ENCODE measurements at regions not wholly inside any gene's neighbourhood (a gene's known extent, or its start where the extent isn't known, plus 50 kb on each side); places are given as distances from the start of the nearest gene placed in this dataset.
"Not testable (repeated sequence)": the region's sequence is repeated elsewhere in the genome, so short reads cannot be mapped to it uniquely, and the experiment has no call there.

DNA sequence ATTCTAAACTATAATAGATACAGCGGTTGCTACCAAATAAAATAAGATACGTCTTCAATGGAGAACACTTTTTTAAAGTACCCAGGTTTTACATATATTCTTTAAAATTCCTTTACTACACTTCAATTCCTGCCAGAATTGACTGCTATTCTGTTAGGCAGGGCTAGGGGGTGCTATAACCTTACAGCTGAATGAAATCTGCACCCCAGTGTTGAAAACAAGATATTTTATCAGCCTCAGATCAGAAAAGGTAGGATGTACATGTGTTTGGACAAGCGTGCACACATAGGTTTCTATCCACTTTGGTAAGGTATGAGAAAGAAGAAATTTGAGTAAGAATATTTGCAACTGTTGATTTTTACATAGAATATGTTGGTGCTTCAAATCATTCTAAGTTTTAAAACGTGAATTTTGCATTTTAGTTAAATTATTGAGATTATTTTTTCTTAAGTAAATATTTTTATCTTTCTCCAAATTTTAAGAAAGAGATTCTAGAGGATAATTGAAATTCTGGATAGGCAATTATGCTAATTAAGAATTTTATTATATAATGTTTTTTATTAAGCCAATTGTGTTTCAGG lies 490.8 kb upstream of the ADGRL4 start:
- no peaks in the 10 kb centered on the region for H3K27me3 ChIP-seq (ENCODE audit: low read length)
- H3K9me2 ChIP-seq (replicated peaks; ENCODE audit: insufficient read depth, low read length): no peaks in the 10 kb centered on the region
- H3K36me3 ChIP-seq (ENCODE audit: low read length): no peaks in the 10 kb centered on the region
- H3K4me2 ChIP-seq (ENCODE audit: low read depth, low read length, poor library complexity, severe bottlenecking): no peak overlapping the region
- H3K4me3 ChIP-seq (ENCODE audit: insufficient read depth, low read length, poor library complexity, severe bottlenecking): no peak overlapping the region
- no peaks in the 10 kb centered on the region for H3F3A ChIP-seq (ENCODE audit: insufficient read depth)
- H3K9me3 ChIP-seq (ENCODE audit: insufficient read depth, low read length): no peaks in the 10 kb centered on the region
- H3K9ac ChIP-seq (ENCODE audit: low read length): no peak overlapping the region
- H3K27ac ChIP-seq (ENCODE audit: low read depth, low read length): no peak overlapping the region
- no peaks in the 10 kb centered on the region for H3K79me2 ChIP-seq (ENCODE audit: insufficient read depth, low read length)
- TF ChIP-seq EZH2phosphoT487 (conservative IDR thresholded peaks at IDR 0.05; ENCODE audit: low read length): no peak
- TF ChIP-seq, protein P1, sequence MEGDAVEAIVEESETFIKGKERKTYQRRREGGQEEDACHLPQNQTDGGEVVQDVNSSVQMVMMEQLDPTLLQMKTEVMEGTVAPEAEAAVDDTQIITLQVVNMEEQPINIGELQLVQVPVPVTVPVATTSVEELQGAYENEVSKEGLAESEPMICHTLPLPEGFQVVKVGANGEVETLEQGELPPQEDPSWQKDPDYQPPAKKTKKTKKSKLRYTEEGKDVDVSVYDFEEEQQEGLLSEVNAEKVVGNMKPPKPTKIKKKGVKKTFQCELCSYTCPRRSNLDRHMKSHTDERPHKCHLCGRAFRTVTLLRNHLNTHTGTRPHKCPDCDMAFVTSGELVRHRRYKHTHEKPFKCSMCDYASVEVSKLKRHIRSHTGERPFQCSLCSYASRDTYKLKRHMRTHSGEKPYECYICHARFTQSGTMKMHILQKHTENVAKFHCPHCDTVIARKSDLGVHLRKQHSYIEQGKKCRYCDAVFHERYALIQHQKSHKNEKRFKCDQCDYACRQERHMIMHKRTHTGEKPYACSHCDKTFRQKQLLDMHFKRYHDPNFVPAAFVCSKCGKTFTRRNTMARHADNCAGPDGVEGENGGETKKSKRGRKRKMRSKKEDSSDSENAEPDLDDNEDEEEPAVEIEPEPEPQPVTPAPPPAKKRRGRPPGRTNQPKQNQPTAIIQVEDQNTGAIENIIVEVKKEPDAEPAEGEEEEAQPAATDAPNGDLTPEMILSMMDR (IDR thresholded peaks at IDR 0.05; ENCODE audit: insufficient read depth, low read length, poor library complexity, severe bottlenecking): peak; percentile 84
- H4K20me1 ChIP-seq (ENCODE audit: low read depth, low read length): no peaks in the 10 kb centered on the region
- no peak overlapping the region for H2AFZ ChIP-seq (ENCODE audit: low read depth, low read length, severe bottlenecking)

DNA sequence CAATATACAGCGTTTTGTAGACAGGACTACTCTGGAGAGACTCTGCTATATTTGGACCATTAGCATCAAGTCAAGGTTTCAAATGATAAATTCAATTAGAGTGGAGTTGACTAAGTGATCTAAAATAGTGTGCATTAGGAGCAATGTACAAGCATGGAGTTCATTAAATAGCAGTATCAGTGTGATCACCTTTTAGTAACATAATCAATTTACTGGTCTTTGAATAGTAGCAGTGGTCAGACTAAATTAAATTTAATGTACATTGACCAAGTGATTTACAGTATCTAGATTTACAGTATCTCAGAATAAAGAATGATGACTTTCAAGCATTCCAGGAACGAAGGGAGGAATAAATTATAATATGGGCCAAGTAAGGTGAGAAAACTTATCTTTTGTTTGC lies 489.6 kb upstream of the ADGRL4 start:
- Histone ChIP-seq H3K9me3 (ENCODE audit: insufficient read depth, low read length) (no peaks in the 10 kb centered on the region), H2AFZ (ENCODE audit: low read depth, low read length, severe bottlenecking) (no peak overlapping the region), H3F3A (ENCODE audit: insufficient read depth) (no peaks in the 10 kb centered on the region), H3K4me3 (ENCODE audit: insufficient read depth, low read length, poor library complexity, severe bottlenecking) (no peak overlapping the region), H3K4me2 (ENCODE audit: low read depth, low read length, poor library complexity, severe bottlenecking) (no peak overlapping the region), H3K9me2 (replicated peaks; ENCODE audit: insufficient read depth, low read length) (no peaks in the 10 kb centered on the region), H3K27ac (ENCODE audit: low read depth, low read length) (no peak overlapping the region), H3K79me2 (ENCODE audit: insufficient read depth, low read length) (no peaks in the 10 kb centered on the region), H3K27me3 (ENCODE audit: low read length) (no peaks in the 10 kb centered on the region), H3K9ac (ENCODE audit: low read length) (no peak overlapping the region), H4K20me1 (ENCODE audit: low read depth, low read length) (no peaks in the 10 kb centered on the region), H3K36me3 (ENCODE audit: low read length) (no peaks in the 10 kb centered on the region)
- TF ChIP-seq, protein P1 (IDR thresholded peaks at IDR 0.05; ENCODE audit: insufficient read depth, low read length, poor library complexity, severe bottlenecking): no peak
- TF ChIP-seq EZH2phosphoT487 (conservative IDR thresholded peaks at IDR 0.05; ENCODE audit: low read length): no peak

DNA sequence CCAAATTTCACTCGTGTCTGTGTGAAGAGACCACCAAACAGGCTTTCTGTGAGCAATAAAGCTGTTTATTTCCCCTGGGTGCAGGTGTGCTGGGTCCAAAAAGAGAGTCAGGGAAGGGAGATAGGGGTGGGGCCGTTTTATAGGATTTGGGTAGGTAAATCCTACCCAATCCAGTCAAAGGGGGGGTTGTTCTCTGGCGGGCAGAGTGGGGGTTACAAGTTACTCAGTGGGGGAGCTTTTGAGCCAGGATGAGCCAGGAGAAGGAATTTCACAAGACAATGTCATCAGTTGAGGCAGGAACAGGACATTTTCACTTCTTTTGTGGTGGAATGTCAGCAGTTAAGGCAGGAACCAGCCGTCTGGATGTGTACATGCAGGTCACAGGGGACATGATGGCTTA lies 487.2 kb upstream of the ADGRL4 start:
- H2AFZ ChIP-seq (ENCODE audit: low read depth, low read length, severe bottlenecking); H3K4me3 ChIP-seq (ENCODE audit: insufficient read depth, low read length, poor library complexity, severe bottlenecking); H3K27me3 ChIP-seq (ENCODE audit: low read length); H3K9me2 ChIP-seq (replicated peaks; ENCODE audit: insufficient read depth, low read length); H3K9me3 ChIP-seq (ENCODE audit: insufficient read depth, low read length); H3K9ac ChIP-seq (ENCODE audit: low read length); H3K27ac ChIP-seq (ENCODE audit: low read depth, low read length); H4K20me1 ChIP-seq (ENCODE audit: low read depth, low read length); H3K36me3 ChIP-seq (ENCODE audit: low read length); H3K4me2 ChIP-seq (ENCODE audit: low read depth, low read length, poor library complexity, severe bottlenecking); H3F3A ChIP-seq (ENCODE audit: insufficient read depth); H3K79me2 ChIP-seq (ENCODE audit: insufficient read depth, low read length): not testable (repeated sequence)

DNA sequence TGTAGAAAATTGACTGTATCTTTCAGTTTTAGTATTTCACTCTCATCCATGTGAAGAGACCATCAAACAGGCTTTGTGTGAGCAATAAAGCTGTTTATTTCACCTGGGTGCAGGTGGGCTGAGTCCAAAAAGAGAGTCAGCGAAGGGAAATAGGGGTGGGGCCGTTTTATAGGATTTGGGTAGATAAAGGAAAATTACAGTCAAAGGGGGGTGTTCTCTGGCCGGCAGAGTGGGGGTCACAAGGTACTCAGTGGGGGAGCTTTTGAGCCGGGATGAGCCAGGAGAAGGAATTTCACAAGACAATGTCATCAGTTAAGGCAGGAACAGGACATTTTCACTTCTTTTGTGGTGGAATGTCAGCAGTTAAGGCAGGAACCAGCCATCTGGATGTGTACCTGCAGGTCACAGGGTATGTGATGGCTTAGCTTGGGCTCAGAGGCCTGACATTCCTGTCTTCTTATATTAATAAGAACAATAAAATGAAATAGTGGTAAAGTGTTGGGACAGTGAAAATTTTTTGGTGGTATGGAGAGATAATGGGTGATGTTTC lies 482.1 kb upstream of the ADGRL4 start:
- H3K36me3 ChIP-seq (ENCODE audit: low read length); H3K9me2 ChIP-seq (replicated peaks; ENCODE audit: insufficient read depth, low read length); H3K9me3 ChIP-seq (ENCODE audit: insufficient read depth, low read length); H3K4me2 ChIP-seq (ENCODE audit: low read depth, low read length, poor library complexity, severe bottlenecking); H3K9ac ChIP-seq (ENCODE audit: low read length); H3K27ac ChIP-seq (ENCODE audit: low read depth, low read length); H3K4me3 ChIP-seq (ENCODE audit: insufficient read depth, low read length, poor library complexity, severe bottlenecking); H3K79me2 ChIP-seq (ENCODE audit: insufficient read depth, low read length); H4K20me1 ChIP-seq (ENCODE audit: low read depth, low read length); H3F3A ChIP-seq (ENCODE audit: insufficient read depth); H2AFZ ChIP-seq (ENCODE audit: low read depth, low read length, severe bottlenecking); H3K27me3 ChIP-seq (ENCODE audit: low read length): not testable (repeated sequence)

Data from SU-DHL-6 (cell line).